ENCODE measurements at regions not wholly inside any gene's neighbourhood (a gene's known extent, or its start where the extent isn't known, plus 50 kb on each side); places are given as distances from the start of the nearest gene placed in this dataset.
A peak's percentile ranks its signal among the peaks of the same experiment; 100 is the strongest.

DNA sequence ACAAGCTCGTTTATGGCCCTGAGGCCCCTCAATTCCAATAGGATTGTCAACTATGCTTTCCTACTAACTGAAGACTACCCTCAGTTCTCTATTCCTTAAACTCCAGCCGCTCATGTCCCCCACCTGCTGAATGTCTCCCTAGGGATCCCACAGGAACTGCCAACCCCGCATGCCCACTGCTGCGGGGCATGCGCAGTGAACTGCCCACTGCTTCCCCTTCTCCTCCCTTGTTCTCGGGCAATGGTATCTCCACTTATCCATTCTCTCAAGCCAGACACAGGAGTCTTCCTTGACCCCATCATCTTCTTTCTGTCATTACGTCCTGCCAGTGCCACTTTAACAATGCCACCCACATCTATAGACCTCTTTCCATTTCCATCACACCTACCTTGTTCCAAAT is 90.0 kb downstream of the FGF18 start:
- no peak for DNase-seq

DNA sequence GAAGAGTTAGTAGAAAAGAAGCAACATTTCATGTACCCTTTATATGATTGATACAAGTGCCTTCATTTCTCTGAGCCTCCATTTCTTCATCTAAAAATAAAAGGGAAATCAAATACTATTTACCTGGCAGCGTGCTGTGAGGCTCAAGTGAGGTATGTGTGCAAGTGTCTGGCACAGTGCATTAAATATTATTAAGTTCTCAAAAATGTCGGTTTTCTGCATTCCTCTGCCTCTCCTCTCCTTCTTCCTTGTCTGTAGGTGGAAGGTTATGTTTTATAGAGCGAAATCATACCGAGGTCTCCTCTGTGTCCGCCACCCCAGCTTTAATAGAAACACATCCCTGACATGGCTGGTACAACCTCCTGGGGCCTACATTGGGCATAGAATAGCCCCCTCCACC is 93.0 kb downstream of the FGF18 start:
- no peak for DNase-seq

DNA sequence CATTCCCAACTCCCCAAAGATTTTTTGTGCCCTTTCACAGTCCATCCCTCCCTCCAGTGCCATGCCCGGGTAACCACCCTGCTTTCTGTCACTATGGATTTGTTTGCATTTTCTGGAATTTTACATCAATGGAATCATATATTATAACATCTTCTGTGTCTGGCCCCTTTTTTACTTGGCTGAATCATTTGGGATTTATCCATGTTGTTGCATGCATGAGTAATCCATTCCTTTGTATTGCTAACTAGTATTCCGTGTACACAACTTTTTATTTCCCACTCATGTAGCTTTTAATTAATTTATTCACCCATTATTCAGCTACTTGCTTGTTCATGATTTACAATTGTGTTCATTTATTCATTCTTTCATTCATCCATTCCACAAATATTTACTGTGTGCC is 94.1 kb downstream of the FGF18 start:
- no peak for DNase-seq

DNA sequence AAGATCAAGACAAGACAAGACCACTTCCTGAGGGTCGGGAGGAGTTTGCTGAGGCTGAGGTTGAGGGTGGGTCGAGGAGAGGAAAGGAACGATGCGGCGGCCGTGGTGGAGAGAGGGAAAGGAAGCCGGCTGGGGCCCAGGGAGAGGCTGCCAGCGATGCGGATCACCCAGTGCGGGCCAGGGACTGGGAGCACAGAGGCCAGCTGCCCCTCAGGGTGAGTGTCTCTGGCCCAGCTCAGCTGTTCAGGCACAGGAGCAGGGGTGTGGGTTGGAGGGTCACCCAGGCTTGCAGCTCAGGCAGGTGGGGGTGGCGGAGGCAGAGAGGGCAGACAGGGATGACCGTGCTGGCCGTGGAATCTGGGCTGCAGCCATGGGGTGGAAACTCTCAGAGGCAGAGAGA is 99.5 kb downstream of the FGF18 start:
- no peak for DNase-seq

DNA sequence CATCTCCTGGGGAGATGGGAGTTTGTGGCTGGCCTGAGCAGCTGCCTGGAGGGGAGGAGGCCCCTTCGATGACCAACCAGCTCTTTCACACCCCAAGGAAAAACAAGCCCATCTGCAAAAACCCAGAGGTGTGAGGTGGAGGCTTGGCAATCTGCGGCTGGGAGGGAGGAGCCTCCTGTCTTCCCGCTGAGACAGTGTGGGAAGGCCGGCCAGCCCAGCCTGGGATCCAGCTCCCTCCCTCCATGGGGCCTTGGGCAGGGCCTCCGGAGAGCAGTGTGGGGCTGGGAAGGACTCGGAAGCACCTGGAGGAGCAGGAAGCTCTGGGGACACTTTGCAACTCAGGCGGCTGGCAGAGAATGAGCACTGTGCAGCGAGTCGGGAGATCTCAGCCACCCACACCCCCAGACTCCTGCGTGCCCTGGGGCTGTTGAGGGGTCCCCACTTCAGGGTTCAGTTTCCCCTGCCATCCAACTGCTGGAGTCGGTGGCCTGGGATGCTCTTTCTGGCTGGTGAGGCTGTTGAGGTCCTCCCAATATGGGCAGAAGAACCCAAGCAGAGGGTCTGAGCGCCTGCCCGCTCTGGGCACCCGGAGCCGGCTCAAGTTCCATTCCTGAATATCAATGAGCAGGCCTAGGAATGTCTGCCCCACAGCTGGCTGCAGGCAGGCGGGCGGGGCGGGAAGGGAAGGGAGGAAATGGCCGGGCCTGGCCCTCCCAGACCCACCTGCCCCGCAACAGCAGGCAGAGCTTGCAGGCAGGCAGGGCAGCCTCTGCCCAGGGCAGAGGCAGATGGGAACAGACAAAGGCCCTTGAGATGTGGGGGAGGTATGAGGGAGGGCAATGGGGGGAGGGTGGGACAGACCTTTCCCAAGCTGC is 101.1 kb downstream of the FGF18 start:
- peak; percentile 92 for DNase-seq

DNA sequence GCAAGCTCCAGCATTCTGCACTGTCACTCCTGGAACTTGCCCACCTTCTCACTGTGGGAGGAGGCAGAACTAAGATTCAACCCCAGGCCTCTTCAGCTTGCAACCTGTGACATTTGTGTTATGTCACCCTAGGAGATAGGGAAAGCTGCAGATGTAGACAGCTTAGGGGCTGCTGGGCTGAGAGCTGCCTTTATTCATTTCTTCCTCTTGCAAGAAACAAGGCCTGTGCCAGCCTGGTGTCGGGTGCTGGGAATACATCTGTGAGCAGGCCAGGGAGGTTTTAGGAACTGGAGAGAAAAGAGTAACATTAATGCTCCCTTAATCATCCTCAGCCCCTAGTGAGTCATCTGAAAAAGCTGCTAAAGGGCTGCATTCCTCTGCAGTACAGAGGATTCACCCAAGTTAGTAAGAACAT is 101.8 kb downstream of the FGF18 start:
- DNase-seq = peak; percentile 93

DNA sequence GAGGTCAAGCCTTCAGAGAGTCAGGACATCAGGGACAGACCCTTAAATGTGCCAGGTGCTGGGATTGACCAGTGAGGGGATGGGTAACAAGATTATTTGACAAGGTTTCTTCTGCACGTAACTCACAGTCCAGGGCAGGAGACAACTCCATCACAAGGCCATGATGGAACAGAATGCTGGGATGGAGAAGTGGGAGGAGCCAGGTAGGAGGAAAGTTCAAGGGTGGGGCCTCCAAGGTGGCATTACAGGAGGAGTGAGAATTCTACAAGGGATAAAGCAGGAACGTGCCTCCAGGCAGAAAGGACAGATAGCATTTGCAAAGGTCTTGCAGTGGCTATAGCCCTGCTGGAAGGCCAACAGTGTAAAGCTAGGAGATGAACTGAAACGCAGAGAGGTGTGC is 102.2 kb downstream of the FGF18 start:
- DNase-seq = peak; percentile 75

DNA sequence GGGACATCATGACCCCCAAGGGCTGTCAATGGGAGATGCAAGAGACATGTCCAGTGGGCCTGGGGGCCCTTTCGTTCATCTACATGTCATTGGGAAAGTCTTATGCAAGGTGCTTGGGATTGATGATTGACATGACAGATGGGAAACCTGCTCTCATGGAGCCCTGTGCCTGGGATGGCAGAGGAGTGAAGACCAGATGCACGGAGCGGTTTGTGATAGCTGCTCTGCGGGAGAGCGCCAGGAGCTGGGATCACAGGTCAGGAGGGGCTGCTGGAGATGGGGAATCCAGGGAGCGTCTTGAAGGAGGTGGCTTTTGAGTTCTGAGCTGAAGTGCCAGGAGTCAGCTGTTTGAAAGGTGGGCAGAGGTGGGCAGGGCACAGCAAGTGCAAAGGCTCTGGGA is 104.3 kb downstream of the FGF18 start:
- DNase-seq = no peak

DNA sequence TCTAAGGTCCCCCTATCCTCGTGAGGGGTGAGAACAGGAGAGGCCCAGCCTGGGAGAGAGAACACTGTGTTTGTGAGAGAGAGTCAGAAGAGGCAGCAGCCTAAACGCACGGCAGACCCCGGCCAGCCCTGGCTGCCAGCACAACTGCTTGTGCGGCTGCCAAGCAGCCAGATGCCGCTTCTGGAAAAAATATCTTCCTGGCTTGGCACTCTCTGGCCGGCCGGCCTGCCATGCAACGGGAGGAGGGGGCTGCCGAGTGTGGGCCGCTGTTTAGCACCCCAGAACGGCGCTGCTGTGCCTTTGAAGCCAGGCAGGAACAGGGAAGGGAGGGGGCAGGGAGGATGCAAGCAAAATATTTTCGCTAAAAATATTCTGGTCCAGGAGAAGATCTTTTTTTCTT is 105.0 kb downstream of the FGF18 start:
- no peak for DNase-seq

DNA sequence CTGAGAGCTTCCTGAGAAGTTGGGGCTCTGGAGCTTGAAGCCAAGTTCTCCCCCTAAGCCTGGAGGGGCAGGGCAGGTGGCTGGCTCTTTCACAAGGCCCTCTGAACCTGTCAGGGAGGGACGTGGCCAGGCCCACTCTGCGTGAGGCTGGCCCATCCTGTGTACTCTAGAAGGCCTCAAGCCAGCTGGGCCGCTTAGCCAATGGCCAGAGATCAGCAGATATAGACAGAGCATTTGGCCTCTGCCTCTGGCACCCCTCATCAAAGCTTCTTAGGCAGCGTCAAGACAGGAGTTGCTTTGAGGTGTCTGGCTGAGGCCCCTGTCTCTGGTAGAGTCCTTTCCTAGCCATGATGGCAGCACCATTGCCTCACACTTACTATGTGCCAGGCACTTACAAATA is 105.6 kb downstream of the FGF18 start:
- DNase-seq = no peak

DNA sequence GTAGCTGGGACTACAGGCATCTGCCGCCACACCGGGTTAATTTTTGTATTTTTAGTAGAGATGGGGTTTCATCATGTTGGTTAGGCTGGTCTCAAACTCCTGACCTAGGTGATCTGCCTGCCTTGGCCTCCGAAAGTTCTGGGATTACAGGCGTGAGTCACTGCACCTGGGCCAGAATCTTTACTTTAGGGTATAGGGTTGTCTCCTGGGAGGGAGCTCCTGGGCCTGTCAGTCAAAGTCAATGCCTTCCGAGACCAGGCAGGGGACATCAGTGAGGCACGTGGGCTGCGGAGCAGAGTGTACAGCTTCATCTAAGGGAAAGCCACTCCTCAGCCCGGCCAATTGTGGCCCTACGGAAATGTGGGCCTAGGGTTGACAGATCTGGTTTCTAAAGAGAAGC is 108.6 kb downstream of the FGF18 start:
- no peak for DNase-seq

DNA sequence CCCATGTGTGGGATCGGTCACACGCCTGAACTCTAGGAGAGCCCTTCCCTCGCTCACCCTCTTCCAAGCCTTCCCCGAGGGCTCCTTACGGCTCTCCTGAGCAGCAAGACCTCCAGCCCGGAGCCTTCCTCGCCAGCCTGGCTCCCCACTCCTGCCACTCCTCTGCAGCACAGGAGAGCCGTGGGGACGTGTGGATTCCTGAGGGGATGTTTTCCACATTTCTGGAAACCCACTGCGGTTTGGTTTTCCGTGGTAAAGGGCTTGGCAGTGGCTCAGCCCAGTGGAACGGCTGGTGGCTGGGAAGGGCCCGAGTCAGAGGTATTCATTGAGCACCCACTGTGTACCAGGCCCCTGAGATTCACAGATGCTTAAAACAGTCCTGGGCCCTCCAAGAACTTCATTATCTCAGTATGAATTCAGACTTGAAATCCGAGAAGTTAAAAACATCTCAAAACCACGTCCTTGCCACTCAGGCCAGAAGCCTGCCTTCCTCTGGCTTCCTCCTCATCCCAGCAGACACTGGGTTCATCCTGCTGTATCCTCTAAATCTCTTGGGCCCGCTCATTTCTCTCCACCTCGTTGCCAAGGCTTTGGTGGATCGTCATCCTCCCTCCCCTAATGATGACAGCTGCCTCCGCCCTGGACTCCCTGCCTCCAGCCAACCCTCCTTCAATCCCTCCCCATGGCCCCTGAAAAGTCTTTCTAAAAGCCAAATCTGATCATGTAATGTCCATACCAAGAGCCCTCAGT is 109.6 kb downstream of the FGF18 start:
- DNase-seq = no peak

DNA sequence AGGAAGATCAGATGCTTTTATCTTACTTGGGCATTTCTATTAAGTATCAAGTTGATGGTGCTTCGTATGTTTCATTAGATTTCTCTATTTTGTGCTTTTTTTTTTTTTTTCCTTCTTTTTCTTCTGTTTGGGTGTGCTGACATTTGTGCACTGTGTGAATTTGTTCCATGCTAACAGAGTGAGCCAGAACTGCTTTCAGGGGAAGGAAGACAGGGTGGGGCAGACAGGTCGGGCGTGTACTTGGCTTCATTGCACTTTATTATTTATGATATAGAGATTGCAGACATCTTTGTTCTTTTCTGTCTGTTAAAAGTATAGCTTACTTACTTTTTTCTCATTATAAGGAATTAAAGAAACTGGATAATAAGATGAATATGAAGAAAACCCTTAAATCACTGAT is 112.2 kb downstream of the FGF18 start:
- no peak for DNase-seq

DNA sequence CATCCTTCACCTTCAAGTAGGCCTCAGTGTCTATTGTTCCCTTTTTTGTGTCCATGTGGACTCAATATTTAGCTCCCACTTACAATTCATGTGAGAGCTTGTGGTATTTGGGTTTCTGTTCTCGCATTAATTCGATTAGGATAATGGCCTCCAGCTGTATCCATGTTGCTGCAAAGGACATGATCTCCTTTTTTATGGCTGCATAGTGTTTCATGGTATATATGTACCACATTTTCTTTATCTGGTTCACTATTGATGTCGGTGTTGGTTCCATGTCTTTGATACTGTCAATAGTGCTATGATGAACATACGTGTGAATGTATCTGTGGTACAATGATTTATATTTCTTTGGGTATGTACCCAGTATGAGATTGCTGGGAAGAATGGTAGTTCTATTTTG is 113.7 kb downstream of the FGF18 start:
- DNase-seq = no peak

DNA sequence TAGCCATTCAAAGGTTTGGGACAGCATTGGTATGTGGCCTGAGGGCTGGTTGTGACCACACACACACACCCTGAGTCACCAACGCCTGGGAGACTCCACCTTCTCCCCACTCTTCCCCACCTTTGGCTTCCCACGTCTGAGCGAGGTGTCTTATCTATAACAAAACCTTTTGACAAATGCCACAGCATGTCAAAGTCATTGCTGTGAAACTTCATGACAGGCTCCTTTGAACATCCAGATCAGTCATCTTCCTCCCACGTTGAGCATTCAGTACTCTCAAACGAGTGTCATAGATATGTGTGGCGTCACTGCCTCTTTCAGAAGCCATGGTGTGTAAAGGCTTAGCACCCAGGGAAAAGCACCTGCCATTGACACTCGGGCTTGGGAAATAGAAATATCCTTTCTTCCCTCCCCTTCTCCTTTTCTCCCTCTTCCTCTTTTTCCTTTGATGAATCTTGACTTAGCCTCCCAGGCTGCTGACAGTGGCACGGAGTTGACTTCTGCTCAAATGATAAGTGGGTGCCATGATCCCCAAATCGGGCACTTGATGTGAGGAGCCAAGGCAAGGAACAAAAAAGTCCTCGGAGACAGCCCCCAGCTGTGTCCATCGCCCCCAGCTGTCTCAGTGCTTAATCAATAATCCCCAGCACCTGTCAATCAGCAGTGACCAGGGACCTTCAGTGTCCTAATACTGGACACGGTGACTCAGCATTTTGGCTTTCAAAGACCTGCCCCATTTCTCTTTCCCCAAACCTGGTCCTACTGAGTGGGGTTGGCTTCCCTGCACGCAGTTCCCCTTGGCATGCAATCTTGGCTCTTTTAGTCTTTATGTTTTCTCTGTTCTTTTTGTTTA is 114.8 kb downstream of the FGF18 start:
- DNase-seq = peak; percentile 89

DNA sequence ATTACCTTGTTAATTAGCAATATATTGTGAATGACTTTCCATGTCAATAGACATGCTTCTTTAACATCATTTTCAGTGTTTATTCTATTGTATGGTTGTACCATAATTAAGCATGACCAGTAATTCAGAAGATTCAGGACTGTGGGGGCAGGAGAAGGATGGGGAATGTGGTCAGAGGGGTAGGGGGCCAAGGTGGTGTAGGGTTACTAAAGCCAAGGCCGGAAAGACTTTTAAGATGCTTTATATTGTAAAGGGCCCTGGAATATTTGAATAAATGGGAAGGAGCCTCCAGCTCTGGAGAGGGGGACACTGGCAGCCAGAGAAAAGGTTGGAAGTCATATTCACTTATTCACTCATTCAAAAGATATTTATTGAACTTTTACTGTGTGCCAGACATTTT is 115.7 kb downstream of the FGF18 start:
- peak; percentile 7 for DNase-seq

DNA sequence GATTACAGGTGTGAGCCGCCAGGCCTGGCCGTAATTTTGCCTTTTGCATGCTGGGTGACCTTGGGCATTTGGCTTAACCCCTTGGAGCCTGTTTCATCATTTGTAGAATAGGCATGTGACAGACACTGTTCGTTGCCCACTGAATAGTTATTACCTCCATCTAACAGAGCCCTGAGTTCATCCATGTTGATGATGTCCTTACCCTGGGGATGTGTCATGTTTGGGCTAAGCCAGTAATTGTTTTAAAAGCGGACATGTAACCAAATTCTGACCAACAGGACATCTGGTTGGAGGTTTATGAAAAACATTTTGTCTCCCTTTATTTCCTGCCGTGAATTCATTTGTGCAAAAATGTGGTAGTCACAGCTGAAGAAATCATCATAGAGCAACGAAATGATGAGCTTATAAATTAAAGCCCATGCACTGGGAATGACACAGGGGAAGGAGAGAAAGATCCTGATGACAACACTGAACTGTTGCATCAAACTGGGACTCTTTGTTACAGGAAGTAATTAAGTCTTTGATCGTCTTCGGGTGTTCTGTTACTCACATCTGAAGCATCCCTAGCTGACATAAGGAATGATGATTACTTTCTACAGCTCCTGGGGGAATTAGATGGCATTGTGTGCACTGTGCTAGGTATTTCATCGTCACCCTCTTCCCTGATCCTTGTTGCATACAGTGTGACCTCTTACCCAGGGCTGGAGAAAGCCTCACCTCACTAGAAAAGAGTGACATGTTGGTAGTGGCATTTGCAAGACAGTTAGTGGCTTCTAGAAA is 117.8 kb downstream of the FGF18 start:
- DNase-seq = peak; percentile 69

DNA sequence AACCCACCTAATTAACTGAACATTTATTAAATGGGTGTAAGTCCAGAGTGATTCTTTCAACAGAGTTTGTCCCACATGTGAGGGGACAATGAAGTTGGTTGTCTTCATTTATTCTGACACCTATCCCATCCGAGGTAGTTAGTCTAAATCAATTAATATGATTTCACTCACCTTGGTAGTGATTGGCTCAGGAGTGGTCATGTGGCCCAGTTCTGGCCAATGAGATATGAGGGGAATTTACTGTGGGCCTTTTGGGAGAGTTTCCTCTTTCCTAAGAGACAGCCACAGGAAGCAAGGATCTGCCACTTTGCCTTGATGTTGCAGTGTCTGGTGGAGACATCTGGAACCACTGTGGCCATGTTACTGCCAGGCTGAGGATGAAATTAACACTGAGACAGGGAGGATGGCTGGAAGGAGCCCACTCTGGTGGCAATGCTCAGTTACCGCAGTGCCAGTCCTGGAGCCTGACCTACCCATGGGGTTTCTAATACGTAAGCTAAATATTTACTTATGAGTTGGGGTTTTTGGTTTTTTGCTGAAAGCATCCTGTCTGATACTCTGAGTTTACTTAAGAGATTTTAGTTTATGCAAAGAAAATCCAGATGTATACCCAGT is 118.6 kb downstream of the FGF18 start:
- DNase-seq = peak; percentile 23

DNA sequence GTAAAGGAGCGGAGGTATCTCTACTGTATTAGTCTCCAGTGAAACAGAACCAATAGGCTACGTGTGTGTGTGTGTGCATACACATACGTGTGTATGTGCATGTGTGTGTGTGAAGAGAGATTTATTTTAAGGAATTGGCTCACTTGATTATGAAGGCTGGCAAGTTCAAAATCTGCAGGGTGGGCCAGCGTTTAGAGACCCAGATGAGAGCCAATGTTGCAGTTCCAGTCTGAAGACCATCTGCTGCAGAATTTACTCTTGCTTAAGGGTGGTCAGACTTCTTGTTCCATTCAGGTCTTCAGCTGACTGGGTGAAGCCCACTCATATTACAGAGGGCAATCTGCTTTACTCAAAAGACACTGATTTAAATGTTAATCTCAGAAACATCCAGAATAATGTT is 119.2 kb downstream of the FGF18 start:
- DNase-seq = no peak

DNA sequence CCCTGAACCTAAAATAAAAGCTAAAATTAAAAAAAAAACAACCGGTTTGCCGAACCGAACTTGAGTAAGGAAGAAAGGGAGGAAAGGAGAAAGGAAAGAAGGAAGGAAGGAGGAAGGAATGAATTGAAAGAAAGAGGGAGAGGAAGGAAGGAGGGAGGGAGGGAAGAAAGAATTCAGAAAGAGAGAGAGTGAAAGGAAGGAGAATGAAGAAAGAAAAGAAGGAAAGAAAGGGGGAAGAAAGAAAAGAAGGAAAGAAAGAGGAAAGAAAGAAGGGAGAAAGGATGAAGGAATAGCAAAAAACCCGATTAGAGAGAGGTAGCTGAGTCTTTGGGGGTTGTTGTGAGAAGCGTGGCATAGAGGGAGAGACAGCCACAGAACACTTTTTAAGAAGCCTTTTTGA is 121.4 kb downstream of the FGF18 start:
- DNase-seq = no peak

DNA sequence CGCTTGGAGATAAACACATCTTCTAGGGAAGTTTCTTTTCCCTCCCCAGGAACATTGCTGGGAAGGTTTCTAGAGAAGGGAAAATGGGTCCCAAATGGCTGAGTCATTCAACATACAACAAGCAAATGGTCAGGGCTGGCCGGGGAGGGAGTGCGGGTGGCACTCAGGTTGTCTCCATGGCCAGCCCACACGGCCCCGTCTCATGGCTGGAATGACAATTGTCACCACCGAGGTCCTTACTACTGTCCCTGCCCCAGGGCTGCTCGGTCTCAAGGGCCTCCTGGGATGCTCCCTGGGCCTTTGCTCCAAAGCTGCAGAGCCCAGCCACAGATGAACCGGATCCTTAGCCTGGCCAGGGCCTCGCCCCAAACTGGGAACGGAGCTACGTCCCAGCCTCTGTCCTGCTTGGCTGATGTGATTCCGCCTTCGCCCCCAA is 121.9 kb downstream of the FGF18 start:
- DNase-seq = no peak

DNA sequence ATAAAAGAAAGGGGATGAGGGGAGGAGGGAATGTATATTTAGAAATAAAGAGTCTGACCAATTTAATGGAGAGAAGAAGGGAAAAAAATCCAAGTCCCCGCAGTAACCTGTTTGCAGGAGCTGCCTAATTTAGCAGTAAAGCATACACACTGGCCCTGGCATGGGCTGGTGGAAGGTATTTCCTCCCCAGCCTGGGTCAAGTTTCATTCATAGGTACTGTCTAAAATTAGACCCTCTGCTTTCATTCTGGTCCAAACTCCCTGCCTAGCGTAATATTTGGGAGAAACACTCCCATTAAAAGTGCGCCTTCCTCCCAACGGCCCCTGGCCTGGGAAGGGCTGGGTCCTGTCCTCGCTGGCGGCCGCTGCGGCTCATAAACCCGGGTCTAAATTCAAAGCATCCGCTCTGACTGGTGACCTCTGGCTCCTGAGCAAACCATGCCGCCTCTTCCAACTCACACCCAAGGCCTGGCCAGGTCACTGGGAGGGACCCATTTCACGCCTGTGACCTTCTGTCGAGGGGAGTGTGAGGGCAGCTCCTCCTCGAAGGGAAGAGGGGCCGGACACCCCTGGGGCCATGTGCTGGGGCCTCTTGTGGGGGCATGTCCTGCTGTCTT is 123.2 kb downstream of the FGF18 start:
- DNase-seq = no peak
